ENCODE measurements at regions not wholly inside any gene's neighbourhood (a gene's known extent, or its start where the extent isn't known, plus 50 kb on each side); places are given as distances from the start of the nearest gene placed in this dataset.

GRCh38 chr4:170306208-170306607 lies 216.5 kb upstream of the AADAT start:
- TF ChIP-seq CTCF (IDR thresholded peaks at IDR 0.05) = no peak
- no peak for TF ChIP-seq EZH2 (IDR thresholded peaks at IDR 0.05; ENCODE audit: borderline replicate concordance, insufficient read depth, low read depth, low read length, poor library complexity, severe bottlenecking)
